ENCODE measurements at regions not wholly inside any gene's neighbourhood (a gene's known extent, or its start where the extent isn't known, plus 50 kb on each side); places are given as distances from the start of the nearest gene placed in this dataset.
A peak's percentile ranks its signal among the peaks of the same experiment; 100 is the strongest.

DNA sequence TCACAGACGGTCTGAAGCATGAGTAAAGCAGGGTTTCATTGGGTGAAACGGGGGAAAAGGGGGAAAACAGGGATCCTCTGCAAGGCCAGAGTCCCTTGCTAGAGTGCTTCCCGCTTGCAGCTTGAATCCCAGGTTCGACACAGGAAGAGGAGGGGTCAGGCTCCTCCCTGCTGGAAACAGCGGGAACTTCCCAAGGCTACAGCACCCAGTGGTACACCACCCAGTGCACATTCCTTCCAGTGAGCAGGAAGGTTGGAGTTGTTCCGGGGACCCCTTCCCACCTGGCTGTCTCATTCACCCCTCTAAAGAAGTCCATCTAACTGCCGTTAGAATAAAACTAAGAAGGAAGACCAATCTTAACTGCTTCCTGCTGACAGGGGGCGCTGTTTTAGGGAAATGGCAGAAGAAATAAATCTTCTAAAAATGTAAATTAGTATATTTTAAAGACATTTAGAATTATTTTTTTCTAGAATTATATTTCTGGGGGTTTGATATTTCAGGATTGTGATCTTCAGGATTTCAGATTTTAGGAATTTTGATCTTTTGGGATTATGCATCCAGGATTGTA is 230.9 kb downstream of the RBM43 start:
- Histone ChIP-seq H3K9me3 (ENCODE audit: low read length) (no peaks in the 10 kb centered on the region), H3K27me3 (ENCODE audit: insufficient read depth, low read length, poor library complexity, severe bottlenecking) (no peaks in the 10 kb centered on the region), H3K4me1 (ENCODE audit: insufficient read depth, low read length) (no peaks in the 10 kb centered on the region), H3K27ac (ENCODE audit: low read depth, low read length) (no peak overlapping the region), H3K4me3 (ENCODE audit: low read length) (no peak overlapping the region), H3K36me3 (ENCODE audit: insufficient read depth, low read length) (no peaks in the 10 kb centered on the region)
- DNase-seq = no peak
- Mint-ChIP-seq H3K9me3 (no peaks in the 10 kb centered on the region), H3K4me1 (peaks cover 0 to 11% (median 8%) of the 10 kb centered on the region in 3 donors), H3K27ac (no peak overlapping the region), H3K4me3 (no peak overlapping the region), H3K27me3 (peaks cover 1 to 26% of the 10 kb centered on the region in 2 donors), H3K36me3 (no peaks in the 10 kb centered on the region)
- ChIA-PET POLR2A (no interaction called here), CTCF (interaction anchor here (1.3 kb wide), 1 partner anchor 17 kb away, joined by 4 read pairs; no protein-coding TSS in a partner anchor)

DNA sequence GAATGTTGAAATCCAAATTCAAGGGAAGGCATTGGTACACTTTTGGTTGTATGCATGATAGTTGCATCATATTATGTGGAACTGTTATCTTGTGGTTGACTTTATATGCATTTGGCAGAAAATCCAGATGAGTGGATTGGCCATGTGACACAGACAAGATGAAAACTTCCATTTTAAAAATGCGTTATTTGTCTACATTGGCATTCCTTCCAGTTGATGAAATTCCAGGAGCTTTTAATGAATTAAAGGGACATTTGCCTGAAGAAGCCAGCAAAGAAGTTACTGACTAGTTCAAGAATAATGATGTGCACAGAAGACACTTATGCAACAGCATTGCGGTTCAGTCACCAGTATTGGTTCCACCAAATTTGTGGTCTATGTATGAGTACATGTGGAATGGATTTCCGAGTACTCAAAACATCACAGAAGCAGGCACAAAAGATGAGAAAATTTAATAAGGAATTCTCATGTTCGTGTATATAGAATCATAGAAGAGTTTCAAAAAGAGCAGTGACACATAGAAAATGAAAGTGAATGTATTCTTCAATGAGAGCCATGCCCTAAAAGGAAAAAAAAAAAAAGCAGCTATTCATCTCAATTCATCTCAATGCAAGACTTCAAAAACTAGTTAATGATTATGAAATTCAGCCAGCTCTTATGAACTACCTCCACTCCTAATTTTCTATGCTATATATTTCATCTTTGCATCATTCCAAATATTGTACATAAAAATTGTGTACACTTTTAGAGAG is 232.1 kb downstream of the RBM43 start:
- POLR2A ChIA-PET = no interaction called here
- peaks cover 0 to 11% (median 8%) of the 10 kb centered on the region in 3 donors for H3K4me1 Mint-ChIP-seq
- no peaks in the 10 kb centered on the region for H3K9me3 ChIP-seq (ENCODE audit: low read length)
- H3K4me3 Mint-ChIP-seq = peak overlapping the region in 1 of 7 donors; percentile 47
- H3K27ac ChIP-seq (ENCODE audit: low read depth, low read length) = no peak overlapping the region
- peaks cover 1 to 22% of the 10 kb centered on the region in 2 donors for H3K27me3 Mint-ChIP-seq
- CTCF ChIA-PET = no interaction called here
- H3K36me3 Mint-ChIP-seq = no peaks in the 10 kb centered on the region
- no peak for DNase-seq
- no peak overlapping the region for H3K4me3 ChIP-seq (ENCODE audit: low read length)
- H3K27ac Mint-ChIP-seq = no peak overlapping the region
- H3K27me3 ChIP-seq (ENCODE audit: insufficient read depth, low read length, poor library complexity, severe bottlenecking) = no peaks in the 10 kb centered on the region
- H3K36me3 ChIP-seq (ENCODE audit: insufficient read depth, low read length) = no peaks in the 10 kb centered on the region
- no peaks in the 10 kb centered on the region for H3K4me1 ChIP-seq (ENCODE audit: insufficient read depth, low read length)
- H3K9me3 Mint-ChIP-seq = no peaks in the 10 kb centered on the region

DNA sequence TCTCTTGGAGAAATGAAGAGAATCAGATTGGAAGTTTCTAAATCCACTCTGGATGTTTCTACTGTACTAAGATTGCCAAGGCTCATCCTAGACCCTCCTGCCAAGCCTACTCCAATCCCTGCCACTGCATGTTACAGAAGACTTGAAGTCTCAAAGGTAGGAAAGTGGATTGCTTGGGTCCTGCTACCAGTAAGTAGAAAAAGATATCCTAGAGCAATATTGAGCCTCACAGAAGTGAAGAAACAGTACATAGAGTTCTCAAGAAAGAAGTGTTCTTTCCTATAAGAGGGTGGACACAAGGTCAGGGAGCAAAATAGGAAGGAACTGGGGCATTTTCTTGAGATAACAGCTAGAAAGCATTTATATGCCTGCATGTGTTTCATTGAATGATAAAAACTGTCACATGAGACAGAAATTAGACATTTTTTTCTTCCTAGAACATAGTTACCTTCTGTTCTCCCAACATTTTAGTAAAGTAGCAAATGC is 232.9 kb downstream of the RBM43 start:
- no peaks in the 10 kb centered on the region for H3K36me3 Mint-ChIP-seq
- Histone ChIP-seq H3K4me1 (ENCODE audit: insufficient read depth, low read length) (no peaks in the 10 kb centered on the region), H3K9me3 (ENCODE audit: low read length) (no peaks in the 10 kb centered on the region), H3K36me3 (ENCODE audit: insufficient read depth, low read length) (no peaks in the 10 kb centered on the region), H3K27me3 (ENCODE audit: insufficient read depth, low read length, poor library complexity, severe bottlenecking) (no peaks in the 10 kb centered on the region), H3K4me3 (ENCODE audit: low read length) (no peak overlapping the region), H3K27ac (ENCODE audit: low read depth, low read length) (no peak overlapping the region)
- no peaks in the 10 kb centered on the region for H3K9me3 Mint-ChIP-seq
- ChIA-PET CTCF (no interaction called here), POLR2A (no interaction called here)
- H3K27me3 Mint-ChIP-seq = peaks cover 1 to 26% of the 10 kb centered on the region in 2 donors
- no peak overlapping the region for H3K27ac Mint-ChIP-seq
- peaks cover 0 to 11% (median 8%) of the 10 kb centered on the region in 3 donors for H3K4me1 Mint-ChIP-seq
- no peak overlapping the region for H3K4me3 Mint-ChIP-seq
- no peak for DNase-seq

DNA sequence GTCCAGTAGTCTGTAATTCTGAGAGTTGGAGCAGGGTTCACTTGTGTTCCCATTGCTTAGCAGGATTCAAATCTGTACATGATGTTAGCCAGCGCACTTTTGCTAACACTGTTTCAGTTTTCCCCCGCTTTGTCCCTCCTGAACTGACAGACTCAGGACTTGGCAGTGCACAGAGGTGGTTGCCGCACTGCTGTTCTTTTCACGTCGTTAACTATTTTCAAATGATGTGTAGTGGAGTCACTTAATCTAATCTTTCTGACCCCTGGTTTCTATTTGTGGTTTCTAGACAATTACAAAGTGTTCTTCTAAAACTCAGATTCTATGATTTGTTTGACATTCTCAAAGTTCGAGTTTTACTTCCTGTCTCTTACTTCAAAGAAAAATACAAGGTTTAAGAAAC is 234.5 kb downstream of the RBM43 start:
- Histone ChIP-seq H3K4me1 (ENCODE audit: insufficient read depth, low read length) (no peaks in the 10 kb centered on the region), H3K27me3 (ENCODE audit: insufficient read depth, low read length, poor library complexity, severe bottlenecking) (no peaks in the 10 kb centered on the region), H3K36me3 (ENCODE audit: insufficient read depth, low read length) (no peaks in the 10 kb centered on the region), H3K27ac (ENCODE audit: low read depth, low read length) (no peak overlapping the region), H3K9me3 (ENCODE audit: low read length) (no peaks in the 10 kb centered on the region), H3K4me3 (ENCODE audit: low read length) (no peak overlapping the region)
- ChIA-PET POLR2A (no interaction called here), CTCF (no interaction called here)
- Mint-ChIP-seq H3K36me3 (no peaks in the 10 kb centered on the region), H3K4me1 (peaks cover 0 to 11% (median 8%) of the 10 kb centered on the region in 3 donors), H3K27ac (no peak overlapping the region), H3K9me3 (peaks cover 0 to 2% (median 0%) of the 10 kb centered on the region in 5 donors), H3K4me3 (no peak overlapping the region), H3K27me3 (peaks cover 3 to 27% of the 10 kb centered on the region in 2 donors)
- DNase-seq = no peak

DNA sequence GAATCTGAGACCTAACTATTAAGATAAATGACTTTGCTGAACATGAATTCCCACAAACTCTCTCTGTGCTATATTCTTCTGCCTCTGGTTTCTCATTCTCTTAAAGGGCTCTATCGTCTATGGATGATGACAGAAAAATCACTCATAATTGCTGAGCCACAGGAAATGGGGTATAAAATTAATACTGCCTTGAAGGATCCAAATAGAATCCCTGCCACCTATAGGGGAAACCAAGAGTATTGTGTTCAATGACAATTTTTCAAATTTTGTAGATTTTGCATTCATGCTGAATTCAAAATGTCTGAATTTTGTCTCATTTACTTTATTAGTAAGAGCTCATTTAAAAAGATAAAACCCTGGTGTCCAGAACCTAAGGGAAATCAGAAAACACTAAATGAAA is 235.8 kb downstream of the RBM43 start:
- Mint-ChIP-seq H3K27me3 (peaks cover 3 to 28% of the 10 kb centered on the region in 2 donors), H3K27ac (no peak overlapping the region), H3K36me3 (no peaks in the 10 kb centered on the region), H3K4me1 (peaks cover 0 to 11% (median 8%) of the 10 kb centered on the region in 3 donors), H3K9me3 (peaks cover 0 to 2% (median 0%) of the 10 kb centered on the region in 5 donors), H3K4me3 (no peak overlapping the region)
- Histone ChIP-seq H3K9me3 (ENCODE audit: low read length) (no peaks in the 10 kb centered on the region), H3K36me3 (ENCODE audit: insufficient read depth, low read length) (no peaks in the 10 kb centered on the region), H3K27me3 (ENCODE audit: insufficient read depth, low read length, poor library complexity, severe bottlenecking) (no peaks in the 10 kb centered on the region), H3K4me3 (ENCODE audit: low read length) (no peak overlapping the region), H3K27ac (ENCODE audit: low read depth, low read length) (no peak overlapping the region), H3K4me1 (ENCODE audit: insufficient read depth, low read length) (no peaks in the 10 kb centered on the region)
- ChIA-PET CTCF (no interaction called here), POLR2A (no interaction called here)
- no peak for DNase-seq

DNA sequence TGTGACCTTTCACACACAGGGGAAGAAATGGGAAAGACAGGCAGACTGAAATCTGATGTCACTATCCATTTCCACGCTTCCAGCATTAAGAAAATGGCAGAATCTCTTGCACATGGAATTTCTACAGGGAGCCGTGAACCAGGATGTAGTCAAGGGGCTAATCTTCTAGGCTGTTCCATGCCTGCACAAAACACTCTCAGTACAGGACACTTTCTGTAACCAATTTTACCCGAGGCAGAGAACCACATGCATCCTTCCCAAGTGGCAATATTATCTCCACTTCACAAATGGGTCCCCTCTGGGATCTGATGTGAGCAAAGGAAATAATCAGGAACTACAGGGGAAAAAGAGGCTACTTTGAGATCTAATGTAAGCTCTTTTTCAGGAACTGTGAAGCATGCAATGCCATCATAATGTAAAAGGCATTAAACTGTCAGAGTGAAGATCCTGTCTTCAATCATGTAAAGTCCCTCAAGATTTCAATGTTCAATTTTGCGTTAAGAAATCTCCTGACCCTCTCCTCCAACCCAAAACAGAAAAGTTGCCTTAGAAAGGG is 236.9 kb downstream of the RBM43 start:
- POLR2A ChIA-PET = no interaction called here
- Histone ChIP-seq H3K27ac (ENCODE audit: low read depth, low read length) (no peak overlapping the region), H3K27me3 (ENCODE audit: insufficient read depth, low read length, poor library complexity, severe bottlenecking) (no peaks in the 10 kb centered on the region), H3K36me3 (ENCODE audit: insufficient read depth, low read length) (no peaks in the 10 kb centered on the region), H3K4me3 (ENCODE audit: low read length) (no peak overlapping the region), H3K4me1 (ENCODE audit: insufficient read depth, low read length) (no peaks in the 10 kb centered on the region), H3K9me3 (ENCODE audit: low read length) (no peaks in the 10 kb centered on the region)
- CTCF ChIA-PET = no interaction called here
- peaks cover 0 to 3% (median 0%) of the 10 kb centered on the region in 5 donors for H3K9me3 Mint-ChIP-seq
- H3K4me1 Mint-ChIP-seq = peaks cover 0 to 5% (median 5%) of the 10 kb centered on the region in 3 donors
- H3K4me3 Mint-ChIP-seq = no peak overlapping the region
- H3K36me3 Mint-ChIP-seq = no peaks in the 10 kb centered on the region
- DNase-seq = no peak
- H3K27me3 Mint-ChIP-seq = peaks cover 6 to 31% of the 10 kb centered on the region in 2 donors
- H3K27ac Mint-ChIP-seq = no peak overlapping the region

DNA sequence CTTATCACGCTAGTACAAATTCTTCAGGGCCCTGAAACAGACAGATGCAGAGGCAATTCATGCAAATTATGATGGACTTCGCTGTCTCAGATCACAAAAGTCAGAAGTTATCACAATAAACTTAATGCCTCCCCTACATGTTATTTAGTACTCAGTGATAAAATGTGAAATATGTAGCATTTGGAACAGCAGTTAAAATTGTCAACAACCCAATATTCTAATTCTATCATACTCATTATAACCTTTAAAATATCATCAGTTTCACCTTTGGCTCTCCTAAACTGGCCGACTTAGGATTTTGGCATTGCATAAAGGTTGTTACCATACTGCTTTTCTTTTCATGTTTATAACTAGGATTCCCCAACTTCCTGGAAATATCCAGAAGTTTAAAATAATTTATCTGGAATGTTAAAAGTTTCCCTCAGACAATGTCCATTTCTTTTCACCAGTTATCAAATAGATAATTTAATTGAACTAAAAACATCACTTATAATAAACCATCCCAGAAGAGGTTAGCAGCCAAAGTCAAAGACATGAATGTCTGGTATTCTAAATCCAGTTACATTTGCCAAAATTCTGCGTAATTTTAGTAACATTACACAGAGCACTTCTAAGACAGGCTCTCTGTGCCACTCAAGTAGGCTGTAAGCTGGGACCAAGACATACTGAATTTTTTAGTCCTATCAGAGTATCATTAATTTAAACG is 239.8 kb downstream of the RBM43 start:
- H3K4me1 ChIP-seq (ENCODE audit: insufficient read depth, low read length) = no peaks in the 10 kb centered on the region
- Mint-ChIP-seq H3K36me3 (no peaks in the 10 kb centered on the region), H3K4me1 (no peaks in the 10 kb centered on the region), H3K9me3 (peaks cover 0 to 4% (median 0%) of the 10 kb centered on the region in 5 donors), H3K27ac (no peak overlapping the region), H3K4me3 (no peak overlapping the region), H3K27me3 (peaks cover 6 to 25% of the 10 kb centered on the region in 2 donors)
- no peak overlapping the region for H3K27ac ChIP-seq (ENCODE audit: low read depth, low read length)
- no peak overlapping the region for H3K4me3 ChIP-seq (ENCODE audit: low read length)
- CTCF ChIA-PET = no interaction called here
- DNase-seq = no peak
- H3K27me3 ChIP-seq (ENCODE audit: insufficient read depth, low read length, poor library complexity, severe bottlenecking) = no peaks in the 10 kb centered on the region
- H3K36me3 ChIP-seq (ENCODE audit: insufficient read depth, low read length) = no peaks in the 10 kb centered on the region
- POLR2A ChIA-PET = no interaction called here
- H3K9me3 ChIP-seq (ENCODE audit: low read length) = no peaks in the 10 kb centered on the region

DNA sequence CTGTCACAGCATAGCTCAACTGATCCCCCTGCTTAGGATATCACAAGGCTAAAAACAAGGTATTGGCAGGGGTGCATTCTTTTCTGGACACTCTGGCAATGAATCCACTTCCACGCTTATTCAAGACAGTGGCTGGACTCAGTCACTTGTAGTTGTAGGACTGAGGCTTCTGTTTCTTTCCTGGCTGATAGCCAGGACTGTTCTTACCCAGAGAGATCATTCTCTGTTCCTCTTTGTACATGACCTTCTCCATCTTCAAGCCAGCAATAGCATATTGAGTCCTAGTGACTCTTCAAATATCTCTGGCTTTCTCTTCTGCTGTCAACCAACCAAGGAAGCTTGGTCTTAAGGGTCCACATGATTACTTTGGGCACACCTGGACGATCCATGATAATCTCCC is 241.3 kb downstream of the RBM43 start:
- Histone ChIP-seq H3K27me3 (ENCODE audit: insufficient read depth, low read length, poor library complexity, severe bottlenecking) (no peaks in the 10 kb centered on the region), H3K27ac (ENCODE audit: low read depth, low read length) (no peak overlapping the region), H3K4me3 (ENCODE audit: low read length) (no peak overlapping the region), H3K36me3 (ENCODE audit: insufficient read depth, low read length) (no peaks in the 10 kb centered on the region), H3K9me3 (ENCODE audit: low read length) (no peaks in the 10 kb centered on the region), H3K4me1 (ENCODE audit: insufficient read depth, low read length) (no peaks in the 10 kb centered on the region)
- no peak overlapping the region for H3K4me3 Mint-ChIP-seq
- no peak for DNase-seq
- H3K9me3 Mint-ChIP-seq = peaks cover 0 to 4% (median 0%) of the 10 kb centered on the region in 5 donors
- POLR2A ChIA-PET = no interaction called here
- no peaks in the 10 kb centered on the region for H3K4me1 Mint-ChIP-seq
- peaks cover 7 to 25% of the 10 kb centered on the region in 2 donors for H3K27me3 Mint-ChIP-seq
- H3K27ac Mint-ChIP-seq = no peak overlapping the region
- no peaks in the 10 kb centered on the region for H3K36me3 Mint-ChIP-seq
- CTCF ChIA-PET = no interaction called here
